Activated T-cell treated with anti-CD3 and anti-CD28 coated beads, Interleukin-2, amount 50 U/mL, for 72 hours (primary cell): ENCODE measurements at regions not wholly inside any gene's neighbourhood (a gene's known extent, or its start where the extent isn't known, plus 50 kb on each side); places are given as distances from the start of the nearest gene placed in this dataset.
"Not testable (repeated sequence)": the region's sequence is repeated elsewhere in the genome, so short reads cannot be mapped to it uniquely, and the experiment has no call there.

Experiments
- ATAC-seq, 2 donors: fragments of 150-1000 bp; cut with Tn5 transposase; replicated peaks in 1 of 2; 2 replicates each; pipeline ENCODE4 v1.10.0; 2021; ENCODE audit warnings: moderate library complexity in 2 of 2, mild to moderate bottlenecking in 1 of 2
- DNase-seq, 2 donors: peaks; one replicate each; pipeline ENCODE4 v3.0.0; 2021 to 2022; ENCODE audit warnings: mixed read lengths in 1 of 2
- H3K27ac Mint-ChIP-seq: one replicate; pipeline ENCODE4 v1.8.0; 2022; ENCODE audit warnings: mild to moderate bottlenecking, moderate library complexity, mixed read lengths
- H3K27me3 Mint-ChIP-seq: one replicate; pipeline ENCODE4 v1.8.0; 2022; ENCODE audit warnings: low read depth, mixed read lengths
- H3K36me3 Mint-ChIP-seq, 2 donors: one replicate each; pipeline ENCODE4 v1.8.0; 2022; ENCODE audit warnings: mixed read lengths in 2 of 2, mild to moderate bottlenecking in 1 of 2; ENCODE audit not compliant: insufficient read depth in 2 of 2
- H3K4me1 Mint-ChIP-seq: one replicate; pipeline ENCODE4 v1.8.0; 2022; ENCODE audit warnings: low read depth, mixed read lengths
- H3K4me3 Mint-ChIP-seq, 2 donors: one replicate each; pipeline ENCODE4 v1.8.0; 2022; ENCODE audit warnings: mild to moderate bottlenecking in 2 of 2, mixed read lengths in 2 of 2, moderate library complexity in 2 of 2
- H3K9me3 Mint-ChIP-seq, 2 donors: one replicate each; pipeline ENCODE4 v1.8.0; 2022; ENCODE audit warnings: mixed read lengths in 2 of 2

- H3K27me3 Mint-ChIP-seq: peaks cover 6% of the 10 kb centered on the region
- H3K9me3 Mint-ChIP-seq: no peaks in the 10 kb centered on the region
- no peaks in the 10 kb centered on the region for H3K4me1 Mint-ChIP-seq
- H3K36me3 Mint-ChIP-seq: no peaks in the 10 kb centered on the region
- H3K27ac Mint-ChIP-seq: no peak overlapping the region
- H3K4me3 Mint-ChIP-seq: no peak overlapping the region
- no peak for DNase-seq
- ATAC-seq: no peak
These were observed 203.7 kb downstream of the GLRX3 start for GRCh38 chr10:130339911-130340310.

- DNase-seq (no peak), ATAC-seq (no peak)
These were observed 204.6 kb downstream of the GLRX3 start for GRCh38 chr10:130340816-130341215.

GRCh38 chr10:130341356-130341755 is 205.2 kb downstream of the GLRX3 start:
- DNase-seq (peak; percentile 11 to 12), ATAC-seq (no peak)
- Mint-ChIP-seq H3K4me1 (no peaks in the 10 kb centered on the region), H3K27me3 (peaks cover 8% of the 10 kb centered on the region), H3K9me3 (no peaks in the 10 kb centered on the region), H3K27ac (no peak overlapping the region), H3K4me3 (no peak overlapping the region), H3K36me3 (no peaks in the 10 kb centered on the region)

More at GRCh38 chr10:130340816-130341215, 204.6 kb downstream of the GLRX3 start:
- no peaks in the 10 kb centered on the region for H3K36me3 Mint-ChIP-seq
- H3K4me1 Mint-ChIP-seq: no peaks in the 10 kb centered on the region
- no peaks in the 10 kb centered on the region for H3K9me3 Mint-ChIP-seq
- H3K27me3 Mint-ChIP-seq: peaks cover 6% of the 10 kb centered on the region
- H3K4me3 Mint-ChIP-seq: no peak overlapping the region
- no peak overlapping the region for H3K27ac Mint-ChIP-seq

GRCh38 chr10:130345728-130346127 is 209.5 kb downstream of the GLRX3 start:
- Mint-ChIP-seq H3K4me1 (no peaks in the 10 kb centered on the region), H3K36me3 (peaks cover 0 to 2% of the 10 kb centered on the region in 2 donors), H3K27me3 (peaks cover 8% of the 10 kb centered on the region), H3K27ac (no peak overlapping the region), H3K9me3 (peaks cover 0 to 4% of the 10 kb centered on the region in 2 donors), H3K4me3 (no peak overlapping the region)
- ATAC-seq (no peak), DNase-seq (no peak)

GRCh38 chr10:130350996-130351395 is 214.8 kb downstream of the GLRX3 start:
- Mint-ChIP-seq H3K4me3 (no peak overlapping the region), H3K4me1 (no peaks in the 10 kb centered on the region), H3K9me3 (peaks cover 0 to 4% of the 10 kb centered on the region in 2 donors), H3K27me3 (peaks cover 8% of the 10 kb centered on the region), H3K36me3 (peaks cover 0 to 2% of the 10 kb centered on the region in 2 donors), H3K27ac (no peak overlapping the region)
- ATAC-seq: no peak
- no peak for DNase-seq

GRCh38 chr10:130351466-130352290 is 215.5 kb downstream of the GLRX3 start:
- peaks cover 4% of the 10 kb centered on the region for H3K27me3 Mint-ChIP-seq
- no peak for ATAC-seq
- no peak overlapping the region for H3K4me3 Mint-ChIP-seq

GRCh38 chr10:130352291-130352645 is 216.1 kb downstream of the GLRX3 start:
- Mint-ChIP-seq H3K9me3 (peaks cover 0 to 4% of the 10 kb centered on the region in 2 donors), H3K27me3 (no peaks in the 10 kb centered on the region), H3K4me3 (no peak overlapping the region), H3K27ac (no peak overlapping the region), H3K36me3 (no peaks in the 10 kb centered on the region), H3K4me1 (no peaks in the 10 kb centered on the region)
- DNase-seq: no peak
- ATAC-seq: no peak

More at GRCh38 chr10:130351466-130352290, 215.5 kb downstream of the GLRX3 start:
- Mint-ChIP-seq H3K27ac (no peak overlapping the region), H3K9me3 (peaks cover 0 to 4% of the 10 kb centered on the region in 2 donors), H3K36me3 (peaks cover 0 to 2% of the 10 kb centered on the region in 2 donors), H3K4me1 (no peaks in the 10 kb centered on the region)
- no peak for DNase-seq

GRCh38 chr10:130353928-130354572 is 217.9 kb downstream of the GLRX3 start:
- H3K4me3 Mint-ChIP-seq: no peak overlapping the region
- H3K9me3 Mint-ChIP-seq: peaks cover 0 to 1% of the 10 kb centered on the region in 2 donors
- ATAC-seq: no peak
- H3K27me3 Mint-ChIP-seq: no peaks in the 10 kb centered on the region
- H3K4me1 Mint-ChIP-seq: no peaks in the 10 kb centered on the region
- H3K27ac Mint-ChIP-seq: no peak overlapping the region
- no peaks in the 10 kb centered on the region for H3K36me3 Mint-ChIP-seq
- no peak for DNase-seq

GRCh38 chr10:130354573-130354954 is 218.4 kb downstream of the GLRX3 start:
- H3K36me3 Mint-ChIP-seq: no peaks in the 10 kb centered on the region
- no peak for DNase-seq
- no peaks in the 10 kb centered on the region for H3K27me3 Mint-ChIP-seq
- no peak overlapping the region for H3K27ac Mint-ChIP-seq
- H3K4me1 Mint-ChIP-seq: no peaks in the 10 kb centered on the region
- no peak overlapping the region for H3K4me3 Mint-ChIP-seq
- no peak for ATAC-seq
- H3K9me3 Mint-ChIP-seq: peaks cover 0 to 2% of the 10 kb centered on the region in 2 donors

- ATAC-seq: no peak
- no peaks in the 10 kb centered on the region for H3K36me3 Mint-ChIP-seq
- H3K9me3 Mint-ChIP-seq: peaks cover 0 to 2% of the 10 kb centered on the region in 2 donors
- H3K4me3 Mint-ChIP-seq: no peak overlapping the region
- no peak for DNase-seq
- H3K27me3 Mint-ChIP-seq: no peaks in the 10 kb centered on the region
- no peaks in the 10 kb centered on the region for H3K4me1 Mint-ChIP-seq
- no peak overlapping the region for H3K27ac Mint-ChIP-seq
These were observed 219.0 kb downstream of the GLRX3 start for GRCh38 chr10:130354976-130355795.

- not testable (repeated sequence) for DNase-seq, H3K27me3 Mint-ChIP-seq, H3K4me1 Mint-ChIP-seq, ATAC-seq, H3K4me3 Mint-ChIP-seq, H3K27ac Mint-ChIP-seq, H3K36me3 Mint-ChIP-seq, H3K9me3 Mint-ChIP-seq
These were observed 220.2 kb downstream of the GLRX3 start for GRCh38 chr10:130356429-130356828.

- no peak overlapping the region for H3K27ac Mint-ChIP-seq
- no peaks in the 10 kb centered on the region for H3K4me1 Mint-ChIP-seq
- no peak overlapping the region for H3K4me3 Mint-ChIP-seq
- H3K36me3 Mint-ChIP-seq: no peaks in the 10 kb centered on the region
- peaks cover 0 to 2% of the 10 kb centered on the region in 2 donors for H3K9me3 Mint-ChIP-seq
- DNase-seq (no peak), ATAC-seq (no peak)
- no peaks in the 10 kb centered on the region for H3K27me3 Mint-ChIP-seq
These were observed 221.0 kb downstream of the GLRX3 start for GRCh38 chr10:130357226-130357625.

- Mint-ChIP-seq H3K9me3 (peaks cover 0 to 2% of the 10 kb centered on the region in 2 donors), H3K27me3 (no peaks in the 10 kb centered on the region), H3K36me3 (no peaks in the 10 kb centered on the region), H3K4me1 (no peaks in the 10 kb centered on the region), H3K27ac (no peak overlapping the region), H3K4me3 (no peak overlapping the region)
- DNase-seq: no peak
- ATAC-seq: no peak
These were observed 221.8 kb downstream of the GLRX3 start for GRCh38 chr10:130357951-130358350.
